Activated gamma-delta T cell treated with anti-CD3 and anti-CD28 coated beads, Interleukin-2, amount 50 U/mL, for 16 hours (primary cell): ENCODE measurements at regions not wholly inside any gene's neighbourhood (a gene's known extent, or its start where the extent isn't known, plus 50 kb on each side); places are given as distances from the start of the nearest gene placed in this dataset.

Experiments used
- DNase-seq: peaks from one replicate; pipeline ENCODE4 v3.0.0-alpha.2; 2020; ENCODE audit warnings: low read depth

DNA sequence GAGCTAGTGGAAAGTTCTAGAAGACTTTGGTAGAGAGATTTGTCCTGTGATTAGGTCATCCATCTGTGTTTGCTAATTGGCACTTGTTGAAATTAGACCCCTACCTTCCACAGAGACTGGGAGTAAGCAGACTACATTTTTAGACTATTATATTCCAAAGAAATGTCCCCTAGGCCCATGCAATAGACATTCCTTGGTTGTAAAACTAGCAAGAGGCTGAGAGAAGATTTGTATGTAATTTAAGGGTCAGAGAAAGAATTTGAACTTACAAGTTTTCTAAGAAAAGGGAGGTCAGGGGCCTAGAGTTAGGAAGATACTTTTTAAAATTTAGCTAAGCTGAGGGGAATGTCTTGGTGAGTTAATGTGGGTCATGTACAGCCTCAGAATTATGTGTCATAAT lies 470.7 kb upstream of the SLITRK1 start:
- DNase-seq = no peak

DNA sequence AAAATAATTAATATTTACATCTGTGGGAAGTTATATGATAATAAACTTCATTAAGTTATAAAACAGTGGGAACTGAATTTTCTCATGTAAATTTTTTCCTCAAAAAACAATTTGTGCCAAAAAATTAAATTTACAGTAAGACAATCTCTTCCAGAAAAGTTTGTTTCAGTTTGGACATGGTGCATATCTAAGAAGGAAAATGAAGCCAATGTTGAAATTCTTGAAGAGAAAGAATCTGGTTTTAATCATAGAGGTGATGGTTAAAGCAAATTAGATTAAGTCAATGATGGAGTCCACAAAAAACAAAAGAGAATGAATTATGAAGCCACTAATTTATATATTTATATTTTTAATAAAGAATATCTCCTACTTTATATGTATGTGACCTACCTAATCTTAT lies 457.2 kb upstream of the SLITRK1 start:
- DNase-seq = no peak

DNA sequence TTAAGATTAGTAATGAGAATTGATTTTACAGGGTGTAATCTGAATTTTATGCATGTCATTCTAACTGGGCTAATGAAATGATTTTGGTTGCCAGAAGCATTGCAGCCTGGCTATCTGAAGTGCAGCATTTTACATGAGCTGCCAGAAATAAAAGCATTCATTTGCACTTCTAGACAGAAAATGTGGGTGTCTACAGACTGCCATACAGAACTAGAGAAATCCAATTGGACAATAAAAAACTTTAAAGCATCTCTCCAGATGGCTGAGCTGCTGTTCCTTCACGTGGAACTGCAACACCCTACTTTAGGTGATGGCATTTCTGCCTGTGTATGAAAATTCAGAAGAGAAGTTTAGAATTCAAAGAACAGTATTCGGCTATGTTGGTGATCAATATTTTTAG lies 450.1 kb upstream of the SLITRK1 start:
- no peak for DNase-seq

DNA sequence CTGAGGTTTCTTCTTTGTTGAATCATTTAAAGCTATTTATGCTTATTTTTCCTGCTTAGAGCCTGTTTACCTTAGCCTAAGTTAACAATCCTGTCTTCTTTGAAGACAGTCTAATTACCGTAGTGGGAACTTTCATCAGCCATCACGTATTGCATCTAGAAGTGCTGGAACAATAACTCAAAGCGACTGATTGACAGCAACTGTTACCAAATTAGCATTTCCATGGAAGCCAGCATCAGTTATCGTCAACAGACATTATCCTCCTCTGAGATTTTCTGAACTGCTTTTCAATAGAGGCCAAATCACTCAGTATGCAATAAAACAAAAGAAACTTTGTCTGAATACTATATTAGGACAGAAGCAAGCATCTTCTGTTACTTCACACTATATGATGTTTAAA lies 433.3 kb upstream of the SLITRK1 start:
- DNase-seq = no peak

DNA sequence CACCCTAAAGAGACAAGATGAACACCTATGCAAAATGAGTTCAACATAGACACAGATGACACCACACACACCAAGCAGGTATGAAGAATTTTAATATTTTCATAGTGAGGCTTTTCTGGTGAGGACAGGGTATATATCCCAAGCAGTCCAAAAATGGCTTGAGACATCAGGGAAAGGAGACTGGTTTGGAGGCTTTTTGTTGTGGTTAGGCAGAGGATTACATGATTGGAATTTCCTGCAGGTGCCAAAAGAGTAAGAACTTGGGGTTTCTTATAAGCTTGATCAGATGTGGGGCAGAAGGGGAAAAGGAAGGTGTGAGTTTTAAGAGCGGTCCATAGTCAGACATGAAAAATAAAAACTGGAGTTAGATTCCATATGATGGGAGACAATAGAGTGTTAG lies 420.8 kb upstream of the SLITRK1 start:
- no peak for DNase-seq

DNA sequence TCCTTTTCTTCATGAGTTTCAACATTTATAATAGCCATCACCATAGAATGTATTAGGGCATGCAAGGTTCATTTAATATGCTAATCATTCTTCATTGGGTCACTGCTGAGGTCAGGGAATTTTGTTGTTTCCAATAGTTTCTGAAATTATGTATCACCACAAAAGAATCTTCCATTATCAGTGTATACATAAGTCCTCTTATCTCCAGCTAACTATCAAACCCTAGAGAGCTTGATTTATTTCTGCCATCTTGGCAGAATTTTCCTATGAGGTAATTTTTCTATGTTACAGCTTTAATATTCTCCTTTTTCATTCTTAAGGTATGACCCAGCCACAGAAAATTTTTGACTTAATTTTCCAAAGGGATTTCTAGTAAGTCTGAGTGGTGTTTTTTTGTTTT lies 415.0 kb upstream of the SLITRK1 start:
- no peak for DNase-seq

DNA sequence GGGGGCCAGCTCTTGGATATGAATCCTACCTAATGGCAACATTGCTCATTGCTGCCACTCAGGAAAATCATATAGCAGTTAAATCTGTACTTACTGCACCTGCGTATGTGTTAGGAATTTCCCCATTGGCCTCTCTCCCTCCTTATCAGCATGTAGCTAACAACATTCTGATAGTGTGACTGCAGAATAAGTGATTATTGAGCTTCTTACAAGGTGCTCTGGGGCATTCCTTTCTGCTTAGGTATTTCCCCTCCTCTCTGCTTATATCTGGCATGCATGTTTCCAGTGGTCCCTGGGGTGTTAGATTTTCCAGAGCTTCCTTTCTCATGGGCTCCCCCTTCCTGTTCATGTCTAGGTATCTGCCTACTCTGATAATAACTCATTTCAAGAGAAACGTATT lies 414.1 kb upstream of the SLITRK1 start:
- no peak for DNase-seq

DNA sequence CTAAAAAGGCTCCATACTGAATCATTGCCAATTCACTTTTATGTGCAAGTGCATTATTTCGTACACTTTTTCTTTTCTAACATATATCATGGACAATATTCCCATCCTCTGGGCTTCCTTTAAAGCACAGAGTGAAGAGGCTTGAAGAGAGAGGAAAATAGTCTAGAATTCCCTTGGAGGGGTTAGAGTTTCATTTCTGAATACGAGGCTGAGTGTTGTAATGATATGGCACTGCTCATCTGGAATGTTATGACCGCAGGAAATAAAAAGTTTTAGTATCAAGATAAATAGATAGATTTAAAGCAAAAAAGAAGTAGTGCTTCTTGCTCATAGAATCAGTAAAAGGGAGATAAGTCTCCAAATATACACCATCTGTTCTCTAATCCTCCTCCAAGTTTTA lies 412.3 kb upstream of the SLITRK1 start:
- no peak for DNase-seq

DNA sequence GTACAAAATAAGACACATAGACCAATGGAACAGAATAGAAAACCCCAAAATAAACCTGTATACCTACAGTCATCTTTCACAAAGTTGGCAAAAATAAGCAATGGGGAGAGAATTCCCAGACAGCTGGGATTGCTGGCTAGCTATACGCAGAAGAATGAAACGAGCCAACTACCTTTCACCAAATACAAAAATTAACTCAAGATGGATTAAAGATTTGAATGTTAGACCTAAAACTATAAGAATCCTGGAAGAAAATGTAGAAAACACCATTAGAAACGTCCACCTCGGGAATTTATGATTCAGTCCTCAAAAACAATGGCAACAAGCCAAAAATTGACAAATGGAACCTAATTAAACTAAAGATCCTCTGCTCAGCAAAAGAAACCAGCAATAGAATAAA lies 408.1 kb upstream of the SLITRK1 start:
- DNase-seq = no peak

DNA sequence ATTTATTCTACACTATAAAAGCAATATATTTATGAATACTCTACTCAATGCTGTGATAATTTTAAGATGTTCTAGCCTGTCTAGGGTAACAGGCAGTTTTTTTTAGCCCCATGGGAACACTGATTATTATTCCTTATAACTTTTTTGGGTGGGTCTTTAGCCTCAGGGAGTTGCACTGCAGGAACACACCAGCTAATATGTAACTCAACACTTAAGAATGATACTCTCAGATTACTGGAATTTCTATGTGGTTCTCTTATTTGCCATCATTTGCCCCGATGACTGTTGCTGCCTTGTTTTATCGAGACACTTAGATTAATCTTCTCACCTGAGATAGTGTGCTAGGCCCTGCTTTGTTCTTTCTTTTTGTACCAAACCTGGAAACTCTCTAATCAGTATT lies 396.9 kb upstream of the SLITRK1 start:
- DNase-seq = no peak

DNA sequence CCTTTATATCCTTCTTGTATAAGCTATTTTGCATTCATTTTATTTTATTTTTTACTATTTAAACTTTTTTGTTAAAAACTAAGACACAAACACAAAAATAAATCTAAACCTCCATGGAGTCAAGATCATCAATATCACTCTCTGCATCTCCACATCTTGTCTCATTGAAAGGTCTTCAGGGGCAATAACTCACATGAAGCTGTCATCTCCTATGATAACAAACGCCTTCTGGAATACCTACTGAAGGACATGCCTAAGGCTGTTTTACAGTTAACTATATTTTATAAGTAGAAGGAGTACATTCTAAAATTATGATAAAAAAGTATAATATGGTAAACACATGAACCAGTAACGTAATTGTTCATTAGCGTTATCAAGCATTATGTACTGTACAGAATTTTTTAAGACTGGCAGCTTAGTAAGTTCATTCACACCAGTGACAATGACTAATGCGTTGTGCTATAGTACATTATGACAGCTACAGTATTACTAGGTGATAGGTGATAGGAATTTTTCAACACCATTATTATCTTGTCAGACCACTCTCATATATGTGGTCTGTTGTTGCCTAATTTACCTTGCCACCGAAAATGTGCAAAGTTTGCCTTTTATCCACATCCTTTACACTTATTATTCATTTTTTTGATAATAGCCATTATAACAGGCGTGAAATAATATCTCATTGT lies 390.7 kb upstream of the SLITRK1 start:
- DNase-seq = no peak

DNA sequence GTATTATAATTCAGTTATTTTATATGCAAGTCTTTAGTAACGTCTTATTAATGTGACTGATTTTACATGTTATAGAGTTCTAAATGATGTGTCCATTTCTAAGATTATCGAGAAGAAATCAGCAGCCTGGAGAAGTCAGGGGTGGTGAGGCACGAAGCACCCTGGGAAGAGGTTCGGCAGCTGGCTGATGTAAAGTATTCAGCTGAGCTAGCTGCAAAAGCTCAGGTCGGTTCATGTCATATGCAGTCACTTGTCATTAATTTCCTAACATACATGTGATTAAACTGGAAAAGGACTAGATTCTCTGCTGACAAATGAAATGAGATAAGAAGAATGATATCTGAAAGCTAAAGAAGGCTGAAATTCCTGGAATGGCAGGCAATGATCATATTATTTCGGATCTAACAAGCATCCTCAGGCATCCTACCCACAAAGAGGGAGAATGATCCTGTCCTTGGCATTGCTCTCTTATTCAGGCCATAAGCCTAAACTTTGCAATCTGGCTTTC lies 383.0 kb upstream of the SLITRK1 start:
- no peak for DNase-seq

DNA sequence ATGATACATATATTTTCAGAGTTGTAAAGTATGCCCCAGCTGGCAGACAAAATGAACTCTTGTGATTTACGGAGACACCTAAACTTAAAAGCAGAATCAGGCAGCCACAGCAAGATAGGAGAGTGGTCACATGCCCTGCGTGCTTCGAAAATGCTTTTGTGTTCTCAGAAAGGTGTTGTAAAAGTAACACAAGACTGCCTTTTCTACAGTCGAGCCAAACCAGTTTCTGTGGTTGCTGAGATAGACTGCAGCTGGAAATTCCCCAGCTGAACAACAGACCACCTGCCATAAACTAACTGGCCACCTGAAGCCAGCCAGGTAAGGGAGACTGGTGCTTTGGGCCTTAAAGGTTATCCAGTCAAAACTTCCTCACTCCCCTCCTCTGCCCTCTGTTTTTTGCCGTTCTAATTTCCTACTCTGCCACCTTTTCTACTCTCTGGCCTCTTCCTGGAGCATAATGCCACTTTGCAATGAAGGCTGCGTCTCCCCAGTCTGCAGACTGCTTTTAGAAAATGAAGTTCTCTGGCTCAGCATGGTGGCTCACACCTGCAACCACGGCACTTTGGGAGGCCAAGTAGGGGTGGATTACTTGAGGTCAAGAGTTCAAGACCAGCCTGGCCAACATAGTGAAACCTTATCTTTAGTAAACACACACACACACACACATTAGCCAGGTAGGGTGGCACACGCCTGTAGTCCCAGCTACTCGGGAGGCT lies 381.2 kb upstream of the SLITRK1 start:
- no peak for DNase-seq

DNA sequence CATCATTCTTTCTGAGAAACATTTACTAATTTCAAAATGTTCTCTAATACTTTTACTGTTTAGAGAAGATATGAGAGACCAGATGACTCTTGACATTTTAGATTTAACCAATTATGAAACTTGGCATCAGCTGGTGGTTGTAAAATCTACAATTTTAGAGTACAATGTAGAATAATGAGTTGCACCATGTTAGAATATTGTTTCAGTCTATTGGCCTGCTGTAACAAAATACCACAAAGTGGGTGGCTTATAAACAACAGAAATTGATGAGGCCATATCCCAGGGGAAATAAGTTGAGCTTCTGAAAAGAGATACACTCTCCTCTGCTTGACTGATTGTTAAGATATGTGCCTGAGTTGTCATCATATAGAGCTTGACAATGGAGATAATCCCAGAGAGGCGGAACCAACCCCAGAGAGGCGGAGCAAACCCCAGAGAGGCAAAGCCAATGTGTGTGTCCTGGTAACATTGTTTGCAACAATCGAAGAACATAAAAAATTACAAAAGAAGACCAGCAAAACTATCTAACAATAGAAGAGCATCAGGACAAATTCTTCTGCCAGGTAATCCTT lies 373.0 kb upstream of the SLITRK1 start:
- no peak for DNase-seq

DNA sequence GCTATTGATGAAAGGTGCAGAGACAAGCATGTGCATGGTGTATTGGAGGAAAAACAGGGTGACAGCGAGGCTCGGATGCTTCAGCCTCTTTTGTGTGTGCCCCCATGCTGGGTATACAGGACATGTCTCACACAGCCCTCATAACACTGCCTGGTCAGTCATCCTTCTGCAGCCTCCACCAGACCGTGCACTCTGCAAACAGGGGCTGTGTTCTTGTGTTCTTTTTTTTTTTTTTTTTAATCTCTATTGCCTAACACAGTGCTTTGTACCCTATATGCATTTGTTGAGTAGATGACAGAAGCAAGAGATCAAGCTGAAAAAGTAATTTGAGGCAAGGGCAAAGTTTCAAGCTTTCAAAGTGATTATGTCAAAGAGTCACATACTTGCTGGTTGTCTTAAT lies 367.2 kb upstream of the SLITRK1 start:
- no peak for DNase-seq

DNA sequence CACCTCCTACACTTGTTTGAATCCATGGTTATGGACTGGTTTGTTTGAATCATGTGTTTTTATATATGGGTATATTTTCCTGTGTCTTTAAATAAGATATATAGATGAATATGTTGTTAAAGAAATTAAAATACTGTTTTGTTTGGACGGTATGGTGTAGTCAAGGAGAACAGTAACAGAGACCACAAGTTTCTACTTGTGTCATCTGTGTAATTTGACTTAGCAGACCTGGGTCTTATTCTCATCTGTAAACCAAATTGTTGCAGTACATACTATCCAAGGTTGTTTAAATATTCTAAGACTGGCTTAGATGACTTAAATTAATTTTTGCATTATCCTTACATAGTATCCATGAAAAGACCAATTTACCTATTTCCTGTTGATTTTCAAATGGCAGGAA lies 361.1 kb upstream of the SLITRK1 start:
- no peak for DNase-seq

DNA sequence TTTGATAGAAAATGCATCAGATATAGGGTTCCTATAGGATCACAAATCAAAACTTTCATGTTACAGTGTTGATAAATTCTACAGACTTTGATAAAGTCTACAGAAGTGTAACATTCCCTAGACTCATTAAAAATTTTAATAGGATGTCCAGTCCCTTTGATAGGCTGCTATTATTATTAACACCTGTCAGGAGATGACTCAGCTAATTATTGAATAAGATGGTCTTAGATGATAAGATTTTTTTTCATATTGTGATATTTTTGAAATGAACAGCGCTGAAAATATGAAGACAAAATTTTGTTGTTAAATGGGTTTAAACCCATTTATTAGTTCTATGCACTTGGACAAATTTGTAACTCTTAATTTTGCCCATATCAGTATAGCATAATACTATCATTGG lies 356.8 kb upstream of the SLITRK1 start:
- DNase-seq = no peak

DNA sequence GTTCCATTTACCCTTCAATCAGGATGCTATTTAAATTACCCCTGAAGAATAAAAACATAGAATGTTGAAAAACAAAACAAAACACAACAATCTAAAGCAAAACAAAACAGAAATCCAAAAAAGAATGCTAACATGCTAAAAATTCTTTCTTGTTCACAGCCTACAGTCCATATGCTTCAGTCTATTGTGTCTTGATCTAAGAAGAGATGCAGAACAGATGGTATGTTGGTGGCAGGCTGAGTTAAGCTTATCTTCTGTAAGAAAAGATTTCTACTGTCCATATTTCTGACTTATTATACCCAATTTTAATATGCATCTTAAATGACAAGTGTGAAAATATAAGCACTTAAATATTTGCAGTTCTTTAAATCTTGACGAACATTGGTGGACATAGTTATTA lies 356.1 kb upstream of the SLITRK1 start:
- DNase-seq = no peak

DNA sequence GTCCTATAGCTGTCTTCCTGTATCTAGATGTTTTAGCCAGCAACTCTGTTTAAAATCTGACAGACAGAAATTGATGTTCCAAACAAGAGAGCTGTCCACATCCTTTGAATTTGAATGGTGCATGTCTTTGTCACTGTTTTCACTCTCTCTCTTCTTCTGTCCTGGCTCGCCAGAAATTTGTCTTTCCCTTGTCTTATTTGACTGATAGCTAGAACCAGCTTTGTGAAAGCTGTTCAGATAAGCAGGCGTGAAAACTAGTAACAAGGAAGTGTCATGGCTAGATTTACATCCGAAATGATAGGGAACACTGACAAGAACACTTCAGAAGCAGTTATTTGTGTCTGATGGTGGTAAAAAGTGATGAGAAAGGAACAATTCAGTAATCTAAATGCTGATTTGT lies 354.9 kb upstream of the SLITRK1 start:
- DNase-seq = no peak

DNA sequence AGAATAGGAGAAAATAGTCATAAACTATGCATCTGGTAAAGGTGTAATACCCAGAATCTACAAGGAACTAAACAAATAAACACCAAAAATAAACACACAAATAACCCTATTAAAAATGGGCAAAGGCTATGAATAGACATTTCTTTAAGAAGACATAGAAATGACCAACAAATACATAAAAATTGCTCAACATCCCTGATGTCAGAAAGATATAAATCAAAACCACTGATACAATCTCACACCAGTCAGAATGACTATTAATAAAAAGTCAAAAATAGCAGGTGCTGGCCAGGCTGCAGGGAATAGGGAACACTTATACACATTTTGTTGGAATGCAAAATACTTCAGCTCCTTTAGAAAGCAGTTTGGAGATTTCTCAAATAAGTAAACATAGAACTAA lies 352.1 kb upstream of the SLITRK1 start:
- no peak for DNase-seq

DNA sequence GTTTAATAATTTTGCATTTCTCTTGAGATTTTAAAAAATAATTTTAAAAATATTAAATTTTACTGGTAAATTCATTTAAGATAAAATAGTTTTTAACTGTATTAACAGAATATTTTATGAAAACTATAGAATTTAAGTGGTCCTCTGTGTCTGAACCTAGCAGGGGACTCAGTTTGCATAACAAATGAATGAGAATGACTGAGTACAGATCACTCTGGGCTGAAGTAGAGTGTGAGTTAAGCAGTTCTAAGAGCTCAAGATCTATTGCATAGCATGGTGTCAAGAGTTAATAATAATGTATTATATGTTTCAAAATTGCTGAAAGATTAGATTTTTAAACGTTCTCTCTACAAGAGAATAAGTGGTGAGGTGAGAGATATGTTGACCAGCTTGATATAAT lies 348.3 kb upstream of the SLITRK1 start:
- no peak for DNase-seq

DNA sequence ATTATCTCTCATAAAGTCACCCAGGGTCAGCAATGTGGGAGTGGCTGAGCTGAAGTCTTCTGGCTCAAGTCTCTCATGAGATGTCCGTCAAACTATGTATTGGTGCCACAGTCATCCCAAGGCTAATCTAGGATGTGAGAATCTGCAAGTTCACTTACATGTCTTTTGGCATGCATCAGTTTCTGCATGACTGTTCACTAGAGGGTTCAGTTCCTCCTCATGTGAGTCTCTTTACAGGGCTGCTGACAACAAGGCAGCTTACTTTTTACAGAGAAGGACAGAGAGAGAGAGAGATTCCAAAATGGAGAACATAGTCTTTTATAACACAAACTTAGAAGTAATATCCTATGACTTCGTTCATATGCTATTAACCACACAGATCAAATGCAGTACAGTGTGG lies 328.8 kb upstream of the SLITRK1 start:
- no peak for DNase-seq

DNA sequence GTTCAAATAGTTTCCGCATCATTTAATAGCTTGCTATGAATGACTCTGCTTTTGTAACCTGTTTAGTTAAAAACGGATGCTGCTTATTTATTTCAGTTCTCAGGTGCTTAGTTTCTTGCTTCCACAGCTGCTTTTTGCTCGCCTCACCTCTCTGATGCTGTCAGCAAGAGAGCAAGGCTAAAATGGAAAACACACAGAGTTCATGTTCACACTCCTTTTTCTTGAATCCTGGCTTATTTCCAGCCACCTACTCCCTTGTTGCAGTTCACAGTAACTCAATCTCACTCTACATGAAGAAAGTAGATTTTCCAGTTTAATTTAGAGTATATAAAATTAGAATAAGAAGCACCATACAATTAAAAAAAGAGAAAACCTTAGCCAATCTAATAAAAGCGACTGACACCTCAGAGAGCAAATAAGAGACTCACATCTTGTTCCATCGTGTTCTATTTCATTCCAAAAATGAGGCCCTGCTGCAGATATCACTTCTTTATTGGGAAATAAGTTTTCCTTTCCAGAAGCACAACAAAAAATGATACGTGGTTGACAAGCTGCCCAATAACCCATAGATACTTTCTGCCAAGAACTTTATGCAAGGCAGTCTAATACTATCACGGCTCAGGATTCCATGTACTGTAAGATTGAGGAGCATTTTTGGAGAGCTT lies 326.1 kb upstream of the SLITRK1 start:
- DNase-seq = no peak
